ENCODE measurements at regions not wholly inside any gene's neighbourhood (a gene's known extent, or its start where the extent isn't known, plus 50 kb on each side); places are given as distances from the start of the nearest gene placed in this dataset.

DNA sequence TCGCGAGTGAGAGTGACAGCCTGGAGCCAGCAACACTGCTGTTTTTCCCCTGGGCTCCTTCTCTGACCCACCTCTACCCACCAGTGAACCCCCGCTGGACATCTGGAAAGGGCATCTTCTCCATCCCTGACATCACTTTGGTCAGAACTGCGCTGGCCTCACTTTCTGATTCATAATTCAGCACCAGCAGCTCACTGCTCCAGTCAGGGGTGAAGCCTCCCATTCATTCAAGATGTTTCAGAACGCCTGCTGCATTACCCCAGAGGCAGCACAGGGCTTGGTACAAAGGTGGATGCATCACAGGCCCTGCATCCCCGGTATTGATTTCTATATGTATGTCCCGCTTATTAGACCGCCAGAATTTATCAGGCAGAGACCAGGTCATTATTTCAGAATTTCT, 182.8 kb upstream of the TSHZ3 start:
- TF ChIP-seq CTCF (IDR thresholded peaks at IDR 0.05): no peak
- TF ChIP-seq ZFX (IDR thresholded peaks at IDR 0.05; ENCODE audit: borderline replicate concordance): no peak
